ENCODE measurements at regions not wholly inside any gene's neighbourhood (a gene's known extent, or its start where the extent isn't known, plus 50 kb on each side); places are given as distances from the start of the nearest gene placed in this dataset.

DNA sequence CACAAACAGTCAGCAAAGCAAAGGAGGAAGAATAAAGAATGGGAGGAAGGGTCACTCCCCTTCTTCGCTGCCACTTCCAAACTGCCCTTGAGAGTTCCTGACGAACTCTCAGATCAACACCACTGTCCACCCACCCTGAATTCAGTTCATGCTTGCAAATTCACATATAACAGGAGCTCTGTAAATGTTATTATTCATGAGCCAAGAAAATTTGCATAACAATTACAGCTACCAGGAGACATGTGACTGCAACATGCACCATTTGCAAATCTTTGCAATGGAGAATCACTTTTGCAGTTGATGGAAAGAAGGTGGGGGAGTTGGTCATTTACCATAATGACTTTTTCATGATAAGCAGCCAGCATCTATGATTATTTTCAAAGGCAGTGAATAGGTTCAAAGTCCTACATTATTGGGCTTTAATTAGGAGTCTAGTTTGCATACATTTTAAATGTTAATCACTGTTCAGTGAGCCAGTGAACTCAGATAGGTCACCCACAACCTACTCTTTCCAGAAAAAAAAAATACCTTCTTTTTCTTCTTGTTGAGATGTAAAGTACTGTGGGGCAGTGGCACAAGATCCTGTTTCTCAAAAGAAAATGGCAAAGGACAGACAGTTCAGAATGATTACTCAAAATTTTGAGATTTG is 149.7 kb downstream of the CAAP1 start:
- H3K36me3 ChIP-seq (replicated peaks): no peaks in the 10 kb centered on the region
- no peak overlapping the region for H3K27ac ChIP-seq
- no peak overlapping the region for H3K4me3 ChIP-seq (ENCODE audit: low read depth, low read length)
- in situ Hi-C loops (cut with HindIII; ENCODE audit: low pct_ligation_motif_present, low sequenced_read_pairs): no loop called here
- no peaks in the 10 kb centered on the region for H3K27me3 ChIP-seq (replicated peaks)
- TF ChIP-seq, protein P1, sequence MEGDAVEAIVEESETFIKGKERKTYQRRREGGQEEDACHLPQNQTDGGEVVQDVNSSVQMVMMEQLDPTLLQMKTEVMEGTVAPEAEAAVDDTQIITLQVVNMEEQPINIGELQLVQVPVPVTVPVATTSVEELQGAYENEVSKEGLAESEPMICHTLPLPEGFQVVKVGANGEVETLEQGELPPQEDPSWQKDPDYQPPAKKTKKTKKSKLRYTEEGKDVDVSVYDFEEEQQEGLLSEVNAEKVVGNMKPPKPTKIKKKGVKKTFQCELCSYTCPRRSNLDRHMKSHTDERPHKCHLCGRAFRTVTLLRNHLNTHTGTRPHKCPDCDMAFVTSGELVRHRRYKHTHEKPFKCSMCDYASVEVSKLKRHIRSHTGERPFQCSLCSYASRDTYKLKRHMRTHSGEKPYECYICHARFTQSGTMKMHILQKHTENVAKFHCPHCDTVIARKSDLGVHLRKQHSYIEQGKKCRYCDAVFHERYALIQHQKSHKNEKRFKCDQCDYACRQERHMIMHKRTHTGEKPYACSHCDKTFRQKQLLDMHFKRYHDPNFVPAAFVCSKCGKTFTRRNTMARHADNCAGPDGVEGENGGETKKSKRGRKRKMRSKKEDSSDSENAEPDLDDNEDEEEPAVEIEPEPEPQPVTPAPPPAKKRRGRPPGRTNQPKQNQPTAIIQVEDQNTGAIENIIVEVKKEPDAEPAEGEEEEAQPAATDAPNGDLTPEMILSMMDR (IDR thresholded peaks at IDR 0.05; ENCODE audit: low read depth, low read length, missing control alignments): no peak
- DNase-seq: no peak

DNA sequence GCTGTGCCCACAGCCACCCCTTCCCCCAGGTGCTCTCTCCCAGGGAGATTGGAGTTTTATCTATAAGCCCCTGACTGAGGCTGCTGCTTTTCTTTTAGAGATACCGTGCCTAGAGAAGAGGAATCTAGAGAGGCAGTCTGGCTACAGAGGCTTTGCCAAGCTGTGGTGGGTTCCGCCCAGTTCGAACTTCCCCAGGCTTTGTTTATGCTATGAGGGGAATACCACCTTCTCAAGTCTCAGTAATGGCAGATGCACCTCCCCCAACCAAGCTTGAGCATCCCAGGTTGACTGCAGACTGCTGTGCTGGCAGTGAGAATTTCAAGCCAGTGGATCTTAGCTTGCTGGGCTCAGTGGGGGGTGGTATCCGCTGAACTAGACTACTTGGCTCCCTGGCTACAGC is 157.4 kb downstream of the CAAP1 start:
- H3K27me3 ChIP-seq (replicated peaks): no peaks in the 10 kb centered on the region
- no peak overlapping the region for H3K4me3 ChIP-seq (ENCODE audit: low read depth, low read length)
- H3K36me3 ChIP-seq (replicated peaks): no peaks in the 10 kb centered on the region
- in situ Hi-C loops (cut with HindIII; ENCODE audit: low pct_ligation_motif_present, low sequenced_read_pairs): no loop called here
- TF ChIP-seq, protein P1 (IDR thresholded peaks at IDR 0.05; ENCODE audit: low read depth, low read length, missing control alignments): no peak
- no peak for DNase-seq
- H3K27ac ChIP-seq: no peak overlapping the region

DNA sequence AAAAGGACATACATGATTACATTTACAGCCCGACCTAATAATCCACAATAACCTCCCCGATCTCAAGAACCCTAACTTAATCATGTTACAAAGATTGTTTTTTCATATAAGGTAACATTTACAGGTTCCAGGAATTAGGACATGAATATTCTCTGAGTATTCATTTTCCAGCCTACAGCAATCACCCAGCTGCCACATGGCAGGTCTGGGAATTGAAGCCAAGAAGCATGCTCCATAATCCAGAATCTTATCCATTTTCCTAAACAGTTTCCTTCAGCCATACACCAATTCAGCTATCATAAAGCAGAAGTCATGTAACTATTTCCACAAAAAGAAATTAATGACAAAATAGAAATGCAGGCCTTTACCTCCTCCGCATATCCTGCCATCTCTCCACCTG is 163.4 kb downstream of the CAAP1 start:
- H3K4me3 ChIP-seq (ENCODE audit: low read depth, low read length): no peak overlapping the region
- TF ChIP-seq, protein P1 (IDR thresholded peaks at IDR 0.05; ENCODE audit: low read depth, low read length, missing control alignments): no peak
- in situ Hi-C loops (cut with HindIII; ENCODE audit: low pct_ligation_motif_present, low sequenced_read_pairs): no loop called here
- H3K36me3 ChIP-seq (replicated peaks): no peaks in the 10 kb centered on the region
- DNase-seq: no peak
- no peaks in the 10 kb centered on the region for H3K27me3 ChIP-seq (replicated peaks)
- H3K27ac ChIP-seq: no peak overlapping the region

DNA sequence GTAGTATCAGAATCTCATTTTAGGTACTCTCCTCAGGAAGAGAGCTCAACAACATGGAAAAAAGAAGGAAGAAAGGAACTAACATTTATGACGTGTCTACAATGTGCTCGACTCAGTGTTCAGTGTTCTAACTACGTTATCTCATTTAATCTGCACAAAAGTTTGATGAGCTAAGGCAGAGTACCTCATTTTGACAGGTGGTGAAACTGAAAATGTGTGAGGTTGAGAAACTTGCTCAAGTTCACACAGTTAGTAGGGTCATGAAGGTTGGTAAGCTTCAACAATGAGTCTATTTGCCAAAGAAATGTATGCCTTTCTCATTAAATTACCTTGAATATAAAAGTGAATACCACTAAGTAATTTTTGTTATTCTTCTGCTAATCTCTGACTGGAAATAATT is 165.1 kb downstream of the CAAP1 start:
- Histone ChIP-seq H3K4me3 (ENCODE audit: low read depth, low read length) (no peak overlapping the region), H3K27ac (no peak overlapping the region), H3K36me3 (replicated peaks) (no peaks in the 10 kb centered on the region), H3K27me3 (replicated peaks) (no peaks in the 10 kb centered on the region)
- in situ Hi-C loops (cut with HindIII; ENCODE audit: low pct_ligation_motif_present, low sequenced_read_pairs): no loop called here
- TF ChIP-seq, protein P1 (IDR thresholded peaks at IDR 0.05; ENCODE audit: low read depth, low read length, missing control alignments): no peak
- no peak for DNase-seq

DNA sequence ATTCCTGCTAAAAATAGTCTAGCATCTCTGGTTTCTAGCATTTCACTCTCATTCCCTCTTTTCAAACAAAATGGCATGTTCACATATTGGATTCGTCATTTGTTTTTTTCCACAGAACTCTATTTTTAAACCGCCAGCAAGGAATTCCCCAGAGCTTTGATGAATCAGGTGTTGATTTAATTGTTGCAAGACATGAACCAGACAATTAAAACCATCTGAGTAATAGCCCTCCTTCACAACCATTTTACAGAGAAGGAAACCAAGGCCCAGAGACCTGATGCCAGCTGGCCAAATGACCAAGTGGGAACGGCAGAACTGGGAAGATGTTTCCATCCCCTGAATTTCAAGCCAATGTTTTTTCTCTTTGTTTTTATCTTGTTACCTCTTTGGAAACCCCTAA is 167.0 kb downstream of the CAAP1 start:
- TF ChIP-seq, protein P1 (IDR thresholded peaks at IDR 0.05; ENCODE audit: low read depth, low read length, missing control alignments): no peak
- H3K4me3 ChIP-seq (ENCODE audit: low read depth, low read length): no peak overlapping the region
- no peak overlapping the region for H3K27ac ChIP-seq
- DNase-seq: no peak
- no peaks in the 10 kb centered on the region for H3K27me3 ChIP-seq (replicated peaks)
- in situ Hi-C loops (cut with HindIII; ENCODE audit: low pct_ligation_motif_present, low sequenced_read_pairs): no loop called here
- H3K36me3 ChIP-seq (replicated peaks): no peaks in the 10 kb centered on the region

DNA sequence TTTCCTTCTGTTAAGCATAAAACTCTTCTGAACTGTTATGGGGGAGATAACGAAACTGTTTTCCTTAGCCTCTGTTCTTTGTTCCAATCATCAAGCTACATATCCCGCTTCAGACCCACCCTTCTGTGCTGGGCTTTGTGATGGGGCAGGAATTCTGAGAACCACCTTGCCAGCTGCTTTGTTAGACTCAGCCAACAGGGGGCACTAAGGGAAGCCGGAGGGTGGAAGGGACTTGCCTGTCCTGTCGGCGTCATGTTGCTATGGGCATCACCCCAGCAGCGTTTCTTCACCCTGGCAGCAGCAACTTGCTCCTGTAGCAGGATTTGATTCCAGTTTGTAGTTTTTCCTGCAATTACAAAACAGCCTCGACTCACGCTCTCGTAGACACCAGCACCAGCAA is 169.1 kb downstream of the CAAP1 start:
- no peaks in the 10 kb centered on the region for H3K27me3 ChIP-seq (replicated peaks)
- DNase-seq: no peak

More for the DNA sequence above, 169.1 kb downstream of the CAAP1 start:
- Histone ChIP-seq H3K4me3 (ENCODE audit: low read depth, low read length) (no peak overlapping the region), H3K27ac (no peak overlapping the region), H3K36me3 (replicated peaks) (no peaks in the 10 kb centered on the region)
- TF ChIP-seq, protein P1 (IDR thresholded peaks at IDR 0.05; ENCODE audit: low read depth, low read length, missing control alignments): peak; percentile 51
- in situ Hi-C loops (cut with HindIII; ENCODE audit: low pct_ligation_motif_present, low sequenced_read_pairs): no loop called here

All from brain microvascular endothelial cell (primary cell).